IMR-90 (cell line): ENCODE measurements at regions not wholly inside any gene's neighbourhood (a gene's known extent, or its start where the extent isn't known, plus 50 kb on each side); places are given as distances from the start of the nearest gene placed in this dataset.
"Not testable (repeated sequence)": the region's sequence is repeated elsewhere in the genome, so short reads cannot be mapped to it uniquely, and the experiment has no call there.

Source experiments
- ATAC-seq: fragments of 200-7000 bp; cut with Tn5 transposase; 2 replicates; pipeline ENCODE4 v1.9.1; 2020; ENCODE audit warnings: low read depth, mild to moderate bottlenecking, moderate library complexity
- BruUV-seq: library from RNA; stranded (reverse); fragments of 400-500 nt; replicated peaks from 2 replicates; lab custom pipeline; 2021; lab: Mats Ljungman, UMichigan
- CTCF ChIA-PET: fragments of 300-600 bp; formaldehyde crosslinking; extraction: SDS; loops from one replicate; lab custom pipeline; 2021; ENCODE audit warnings: antibody characterized with exemption; lab: Yijun Ruan, JAX
- POLR2A ChIA-PET: fragments of 300-600 bp; sonication (Branson Sonifier 250); formaldehyde crosslinking; loops from one replicate; lab custom pipeline; 2022; ENCODE audit warnings: antibody characterized with exemption; ENCODE audit not compliant: unreplicated experiment; lab: Charles Lee
- DNase-seq: peaks from one replicate; pipeline ENCODE4 v3.0.0; 2013
- H2AFZ ChIP-seq: replicated peaks from 2 replicates; pipeline ENCODE3; 2013; ENCODE audit warnings: low read length, mild to moderate bottlenecking; ENCODE audit not compliant: poor library complexity
- H2AK5ac ChIP-seq: 2 replicates; pipeline ENCODE4 v1.6.1; 2013; ENCODE audit warnings: low read depth, low read length, inconsistent platforms
- H2AK9ac ChIP-seq: replicated peaks from 2 replicates; pipeline ENCODE3; 2013; ENCODE audit warnings: mild to moderate bottlenecking, low read depth, low read length, moderate library complexity; ENCODE audit not compliant: poor library complexity
- H2BK120ac ChIP-seq: 2 replicates; pipeline ENCODE4 v1.6.1; 2013; ENCODE audit warnings: low read depth, low read length, inconsistent platforms
- H2BK15ac ChIP-seq: 3 replicates; pipeline ENCODE4 v1.6.1; 2013; ENCODE audit warnings: low read depth, low read length, inconsistent platforms
- H2BK20ac ChIP-seq: 2 replicates; pipeline ENCODE4 v1.6.1; 2013; ENCODE audit warnings: low read depth, mild to moderate bottlenecking, inconsistent platforms, low read length, moderate library complexity
- H2BK5ac ChIP-seq: 2 replicates; pipeline ENCODE4 v1.6.1; 2013; ENCODE audit warnings: mild to moderate bottlenecking, low read depth, low read length, inconsistent platforms; ENCODE audit not compliant: poor library complexity, severe bottlenecking
- H3K14ac ChIP-seq: replicated peaks from 2 replicates; pipeline ENCODE4 v1.6.1; 2013; ENCODE audit warnings: low read depth, low read length, inconsistent platforms
- H3K18ac ChIP-seq: 2 replicates; pipeline ENCODE4 v1.6.1; 2013; ENCODE audit warnings: low read depth, low read length, control low read depth
- H3K23ac ChIP-seq: 2 replicates; pipeline ENCODE4 v1.6.1; 2013; ENCODE audit warnings: low read depth, low read length, inconsistent platforms
- H3K27ac ChIP-seq: 2 replicates; pipeline ENCODE4 v1.5.1; 2013; ENCODE audit warnings: mild to moderate bottlenecking, control low read depth, low read length; ENCODE audit not compliant: insufficient read depth
- H3K27me3 ChIP-seq: 2 replicates; pipeline ENCODE4 v1.6.1; 2013; ENCODE audit warnings: low read length; ENCODE audit not compliant: control insufficient read depth, insufficient read depth
- H3K36me3 ChIP-seq: 2 replicates; pipeline ENCODE4 v1.6.1; 2013; ENCODE audit warnings: low read length, mixed read lengths; ENCODE audit not compliant: control insufficient read depth, insufficient read depth
- H3K4ac ChIP-seq: 2 replicates; pipeline ENCODE4 v1.6.1; 2013; ENCODE audit warnings: low read depth, low read length, inconsistent platforms
- H3K4me1 ChIP-seq: 2 replicates; pipeline ENCODE4 v1.6.1; 2013; ENCODE audit warnings: low read length, mixed read lengths; ENCODE audit not compliant: control insufficient read depth, insufficient read depth
- H3K4me2 ChIP-seq: 2 replicates; pipeline ENCODE4 v1.6.1; 2013; ENCODE audit warnings: low read depth, mild to moderate bottlenecking, control low read depth, low read length, moderate library complexity
- H3K4me3 ChIP-seq: 2 replicates; pipeline ENCODE4 v1.5.1; 2013; ENCODE audit warnings: low read depth, mild to moderate bottlenecking, control low read depth, low read length, moderate library complexity; ENCODE audit not compliant: insufficient read depth
- H3K56ac ChIP-seq: 2 replicates; pipeline ENCODE4 v1.6.1; 2013; ENCODE audit warnings: low read length, inconsistent platforms; ENCODE audit not compliant: insufficient read depth; ENCODE audit errors: extremely low read depth
- H3K79me1 ChIP-seq, 2 experiments: 2 replicates each; pipeline ENCODE4 v1.6.1; 2013; ENCODE audit warnings: low read length in 2 of 2, inconsistent platforms in 1 of 2, low read depth in 1 of 2
- H3K9ac ChIP-seq: 2 replicates; pipeline ENCODE4 v1.6.1; 2013; ENCODE audit warnings: low read depth, low read length, control low read depth
- H3K9me1 ChIP-seq: 2 replicates; pipeline ENCODE4 v1.6.1; 2013; ENCODE audit warnings: low read length, inconsistent platforms; ENCODE audit not compliant: insufficient read depth
- H3K9me3 ChIP-seq: 2 replicates; pipeline ENCODE4 v1.6.1; 2013; ENCODE audit warnings: low read length; ENCODE audit not compliant: control insufficient read depth, insufficient read depth
- H4K20me1 ChIP-seq: 2 replicates; pipeline ENCODE4 v1.6.1; 2013; ENCODE audit warnings: low read length, inconsistent platforms; ENCODE audit not compliant: insufficient read depth
- H4K5ac ChIP-seq: 2 replicates; pipeline ENCODE4 v1.6.1; 2013; ENCODE audit warnings: mild to moderate bottlenecking, low read depth, low read length, control low read depth
- H4K8ac ChIP-seq, 2 experiments: 2 replicates each; pipeline ENCODE4 v1.6.1; 2013; ENCODE audit warnings: low read depth in 2 of 2, low read length in 2 of 2, control low read depth in 1 of 2, inconsistent platforms in 1 of 2
- H4K91ac ChIP-seq: 2 replicates; pipeline ENCODE4 v1.6.1; 2013; ENCODE audit warnings: low read depth, low read length, inconsistent platforms; ENCODE audit not compliant: insufficient read depth
- FOS ChIP-seq: fragments of 150-350 bp; IDR thresholded peaks from 2 replicates; pipeline ENCODE4 v1.6.1; 2016; ENCODE audit warnings: low read depth, low read length
- MAFK ChIP-seq: IDR thresholded peaks from 2 replicates; pipeline ENCODE4 v1.6.1; 2012; ENCODE audit warnings: low read depth, low read length, improper control_type of control experiment
- MAZ ChIP-seq: IDR thresholded peaks from 2 replicates; pipeline ENCODE4 v1.6.1; 2012; ENCODE audit warnings: low read depth, mild to moderate bottlenecking, low read length, improper control_type of control experiment, moderate library complexity, borderline replicate concordance
- MXI1 ChIP-seq: IDR thresholded peaks from 2 replicates; pipeline ENCODE4 v1.6.1; 2012; ENCODE audit warnings: low read depth, mild to moderate bottlenecking, low read length, moderate library complexity, borderline replicate concordance
- NFE2L2 ChIP-seq: fragments of 150-350 bp; IDR thresholded peaks from 2 replicates; pipeline ENCODE4 v1.6.1; 2016; ENCODE audit warnings: low read depth, mild to moderate bottlenecking, low read length
- WGBS, 2 experiments: methylation state at CpG; one replicate each; pipeline versions ENCODE4 v1.1.5 to v1.1.7; 2013; ENCODE audit warnings: missing lambda C conversion rate in 2 of 2; ENCODE audit not compliant: insufficient read length in 1 of 2; ENCODE audit errors: extremely low coverage in 2 of 2; 5-methylcytosine and 5-hydroxymethylcytosine counted together
- dilution Hi-C: fragments of 300-500 bp; cut with HindIII; formaldehyde crosslinking; loops from one replicate; pipeline ENCODE4 v1.14.3; 2018; ENCODE audit warnings: low sequenced_read_pairs; ENCODE audit not compliant: unreplicated experiment
- in situ Hi-C: fragments of 300-500 bp; cut with MboI; formaldehyde crosslinking; loops from 3 replicates; pipeline ENCODE4 v1.14.3; 2019; ENCODE audit warnings: low sequenced_read_pairs, inconsistent platforms, mixed read lengths
- intact Hi-C: fragments of 100-400 bp; cut with micrococcal nuclease; formaldehyde crosslinking; loops from 2 replicates; pipeline ENCODE4 v1.10.0; 2022
- TF ChIP-seq, protein P1 (sequence below): fragments of 150-350 bp; IDR thresholded peaks from 2 replicates; pipeline ENCODE4 v1.6.1; 2017; ENCODE audit warnings: mild to moderate bottlenecking, antibody characterized with exemption, low read length, low read depth

DNA sequence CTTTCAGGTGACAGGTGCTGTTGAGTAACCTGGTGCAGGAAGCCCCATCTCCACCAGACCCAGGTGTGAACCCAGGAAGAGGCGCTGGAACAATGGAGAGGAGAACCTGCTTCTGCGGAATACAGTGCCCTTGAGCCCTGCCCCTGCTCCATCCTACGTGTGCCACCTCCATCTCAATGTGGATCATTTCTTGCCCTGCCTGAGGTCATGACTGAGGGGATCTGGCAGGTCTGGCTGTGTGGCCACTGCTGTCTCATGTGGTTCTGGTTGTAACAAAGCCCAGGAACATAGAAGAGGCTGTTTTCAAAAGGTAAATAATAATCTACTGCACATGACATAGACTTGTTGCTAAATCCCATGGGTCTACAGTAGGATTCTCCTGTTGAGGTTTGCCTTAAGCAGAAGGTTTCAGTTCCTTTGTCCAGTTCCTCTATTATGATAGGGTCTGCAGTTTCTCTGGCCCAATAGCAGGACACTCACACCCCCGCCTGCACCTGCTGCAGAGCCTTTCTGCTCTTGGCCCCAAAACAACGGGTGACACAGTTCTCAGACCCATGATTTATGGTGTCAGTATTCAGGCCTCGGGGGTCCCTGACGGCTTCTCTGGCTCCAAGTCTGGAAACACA, 113.5 kb upstream of the IGLL5 start:
- H3K56ac ChIP-seq = no peak overlapping the region
- no peak for DNase-seq
- H4K8ac ChIP-seq = no peak overlapping the region
- dilution Hi-C loops (no loop called here), in situ Hi-C loops (no loop called here), intact Hi-C loops (no loop called here)
- no peaks in the 10 kb centered on the region for H3K9me3 ChIP-seq
- H3K79me1 ChIP-seq = no peaks in the 10 kb centered on the region
- ChIA-PET POLR2A (no interaction called here), CTCF (no interaction called here)
- H3K14ac ChIP-seq = no peak overlapping the region
- TF ChIP-seq NFE2L2 = no peak
- TF ChIP-seq MAFK = no peak
- no peak for TF ChIP-seq FOS
- TF ChIP-seq, protein P1, sequence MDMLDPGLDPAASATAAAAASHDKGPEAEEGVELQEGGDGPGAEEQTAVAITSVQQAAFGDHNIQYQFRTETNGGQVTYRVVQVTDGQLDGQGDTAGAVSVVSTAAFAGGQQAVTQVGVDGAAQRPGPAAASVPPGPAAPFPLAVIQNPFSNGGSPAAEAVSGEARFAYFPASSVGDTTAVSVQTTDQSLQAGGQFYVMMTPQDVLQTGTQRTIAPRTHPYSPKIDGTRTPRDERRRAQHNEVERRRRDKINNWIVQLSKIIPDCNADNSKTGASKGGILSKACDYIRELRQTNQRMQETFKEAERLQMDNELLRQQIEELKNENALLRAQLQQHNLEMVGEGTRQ = no peak
- no peak for TF ChIP-seq MAZ
- TF ChIP-seq MXI1 = no peak
- H2BK20ac ChIP-seq = no peak overlapping the region
- H2BK5ac ChIP-seq = no peak overlapping the region
- no peak overlapping the region for H4K91ac ChIP-seq
- H3K18ac ChIP-seq = no peak overlapping the region
- no peak overlapping the region for H3K9ac ChIP-seq
- no peaks in the 10 kb centered on the region for H4K20me1 ChIP-seq
- no peak for ATAC-seq
- H3K4ac ChIP-seq = no peak overlapping the region
- H2BK15ac ChIP-seq = no peak overlapping the region
- no peaks in the 10 kb centered on the region for H3K9me1 ChIP-seq
- H3K4me1 ChIP-seq = no peaks in the 10 kb centered on the region
- H3K27ac ChIP-seq = no peak overlapping the region
- H3K4me3 ChIP-seq = no peak overlapping the region
- WGBS, 2 experiments = 30% methylated on average over 2 of the region's 7 CpGs; no CpG with 5 or more reads in 1 of the 2 experiments
- H3K23ac ChIP-seq = no peak overlapping the region
- H4K5ac ChIP-seq = no peak overlapping the region
- H2BK120ac ChIP-seq = no peak overlapping the region
- no peak overlapping the region for H3K4me2 ChIP-seq
- no peak overlapping the region for H2AFZ ChIP-seq
- no peaks in the 10 kb centered on the region for H3K36me3 ChIP-seq
- H3K27me3 ChIP-seq = peaks cover 2% of the 10 kb centered on the region; the same call in 1 of the 2 replicates
- no peak overlapping the region for H2AK5ac ChIP-seq
- H2AK9ac ChIP-seq = no peak overlapping the region
- no TSS peak for BruUV-seq

DNA sequence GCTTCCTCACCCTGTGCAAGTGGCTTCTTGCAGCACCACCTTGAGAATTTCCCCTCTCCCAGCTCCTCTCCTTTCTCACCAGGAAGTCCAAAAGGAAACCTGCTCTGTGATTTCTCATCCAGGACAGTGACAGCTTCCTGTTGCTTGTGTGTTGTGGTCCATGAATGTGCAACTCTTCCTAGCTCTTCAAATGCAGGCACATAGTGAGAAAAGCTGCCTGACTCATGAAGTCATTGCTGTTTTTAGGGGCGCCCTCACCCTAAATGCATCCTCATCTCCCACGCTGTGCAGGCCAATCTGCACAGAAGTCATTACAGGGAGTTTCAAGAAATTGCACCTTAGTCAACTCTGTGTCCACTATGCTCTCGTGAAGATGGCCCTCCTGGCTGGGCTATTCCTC, 112.9 kb upstream of the IGLL5 start:
- POLR2A ChIA-PET, H3K18ac ChIP-seq, H2BK120ac ChIP-seq, H2BK15ac ChIP-seq, H4K20me1 ChIP-seq, H3K23ac ChIP-seq, H2AFZ ChIP-seq, H4K5ac ChIP-seq, H2AK9ac ChIP-seq, H3K27me3 ChIP-seq, H2AK5ac ChIP-seq, H3K27ac ChIP-seq, H3K9me3 ChIP-seq, H3K9me1 ChIP-seq, H3K36me3 ChIP-seq, H3K56ac ChIP-seq, H4K91ac ChIP-seq, dilution Hi-C loops, H3K79me1 ChIP-seq, H3K4me3 ChIP-seq, H3K9ac ChIP-seq, BruUV-seq, H2BK5ac ChIP-seq, H3K4me2 ChIP-seq, H3K4ac ChIP-seq, intact Hi-C loops, ATAC-seq, H3K4me1 ChIP-seq, H3K14ac ChIP-seq, DNase-seq, CTCF ChIA-PET, H2BK20ac ChIP-seq, in situ Hi-C loops, H4K8ac ChIP-seq: not testable (repeated sequence)
- no CpG with 5 or more reads among the region's 3 CpGs for WGBS, 2 experiments
